ENCODE measurements at regions not wholly inside any gene's neighbourhood (a gene's known extent, or its start where the extent isn't known, plus 50 kb on each side); places are given as distances from the start of the nearest gene placed in this dataset.
"Not testable (repeated sequence)": the region's sequence is repeated elsewhere in the genome, so short reads cannot be mapped to it uniquely, and the experiment has no call there.

DNA sequence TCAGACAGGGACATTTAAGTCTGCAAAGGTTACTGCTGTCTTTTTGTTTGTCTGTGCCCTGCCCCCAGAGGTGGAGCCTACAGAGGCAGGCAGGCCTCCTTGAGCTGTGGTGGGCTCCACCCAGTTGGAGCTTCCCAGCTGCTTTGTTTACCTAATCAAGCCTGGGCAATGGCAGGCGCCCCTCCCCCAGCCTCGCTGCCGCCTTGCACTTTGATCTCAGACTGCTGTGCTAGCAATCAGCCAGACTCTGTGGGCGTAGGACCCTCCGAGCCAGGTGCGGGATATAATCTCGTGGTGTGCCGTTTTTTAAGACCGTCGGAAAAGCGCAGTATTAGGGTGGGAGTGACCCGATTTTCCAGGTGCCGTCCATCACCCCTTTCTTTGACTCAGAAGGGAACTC lies 96.2 kb upstream of the CLNK start:
- TF ChIP-seq ZNF596 (tag by site-specific recombination; IDR thresholded peaks at IDR 0.05); ZNF24 (tag by site-specific recombination; IDR thresholded peaks at IDR 0.05); ZBTB7A (tag by site-specific recombination; IDR thresholded peaks at IDR 0.05; ENCODE audit: low read depth); ZNF555 (tag by site-specific recombination; conservative IDR thresholded peaks at IDR 0.05); ZNF561 (tag by site-specific recombination; IDR thresholded peaks at IDR 0.05; ENCODE audit: borderline replicate concordance); ZNF660 (tag by site-specific recombination; IDR thresholded peaks at IDR 0.05); ZNF121 (tag by site-specific recombination; IDR thresholded peaks at IDR 0.05): not testable (repeated sequence)
- TF ChIP-seq, protein P1, sequence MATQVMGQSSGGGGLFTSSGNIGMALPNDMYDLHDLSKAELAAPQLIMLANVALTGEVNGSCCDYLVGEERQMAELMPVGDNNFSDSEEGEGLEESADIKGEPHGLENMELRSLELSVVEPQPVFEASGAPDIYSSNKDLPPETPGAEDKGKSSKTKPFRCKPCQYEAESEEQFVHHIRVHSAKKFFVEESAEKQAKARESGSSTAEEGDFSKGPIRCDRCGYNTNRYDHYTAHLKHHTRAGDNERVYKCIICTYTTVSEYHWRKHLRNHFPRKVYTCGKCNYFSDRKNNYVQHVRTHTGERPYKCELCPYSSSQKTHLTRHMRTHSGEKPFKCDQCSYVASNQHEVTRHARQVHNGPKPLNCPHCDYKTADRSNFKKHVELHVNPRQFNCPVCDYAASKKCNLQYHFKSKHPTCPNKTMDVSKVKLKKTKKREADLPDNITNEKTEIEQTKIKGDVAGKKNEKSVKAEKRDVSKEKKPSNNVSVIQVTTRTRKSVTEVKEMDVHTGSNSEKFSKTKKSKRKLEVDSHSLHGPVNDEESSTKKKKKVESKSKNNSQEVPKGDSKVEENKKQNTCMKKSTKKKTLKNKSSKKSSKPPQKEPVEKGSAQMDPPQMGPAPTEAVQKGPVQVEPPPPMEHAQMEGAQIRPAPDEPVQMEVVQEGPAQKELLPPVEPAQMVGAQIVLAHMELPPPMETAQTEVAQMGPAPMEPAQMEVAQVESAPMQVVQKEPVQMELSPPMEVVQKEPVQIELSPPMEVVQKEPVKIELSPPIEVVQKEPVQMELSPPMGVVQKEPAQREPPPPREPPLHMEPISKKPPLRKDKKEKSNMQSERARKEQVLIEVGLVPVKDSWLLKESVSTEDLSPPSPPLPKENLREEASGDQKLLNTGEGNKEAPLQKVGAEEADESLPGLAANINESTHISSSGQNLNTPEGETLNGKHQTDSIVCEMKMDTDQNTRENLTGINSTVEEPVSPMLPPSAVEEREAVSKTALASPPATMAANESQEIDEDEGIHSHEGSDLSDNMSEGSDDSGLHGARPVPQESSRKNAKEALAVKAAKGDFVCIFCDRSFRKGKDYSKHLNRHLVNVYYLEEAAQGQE (tag by site-specific recombination; IDR thresholded peaks at IDR 0.05): not testable (repeated sequence)
- TF ChIP-seq, protein P2, sequence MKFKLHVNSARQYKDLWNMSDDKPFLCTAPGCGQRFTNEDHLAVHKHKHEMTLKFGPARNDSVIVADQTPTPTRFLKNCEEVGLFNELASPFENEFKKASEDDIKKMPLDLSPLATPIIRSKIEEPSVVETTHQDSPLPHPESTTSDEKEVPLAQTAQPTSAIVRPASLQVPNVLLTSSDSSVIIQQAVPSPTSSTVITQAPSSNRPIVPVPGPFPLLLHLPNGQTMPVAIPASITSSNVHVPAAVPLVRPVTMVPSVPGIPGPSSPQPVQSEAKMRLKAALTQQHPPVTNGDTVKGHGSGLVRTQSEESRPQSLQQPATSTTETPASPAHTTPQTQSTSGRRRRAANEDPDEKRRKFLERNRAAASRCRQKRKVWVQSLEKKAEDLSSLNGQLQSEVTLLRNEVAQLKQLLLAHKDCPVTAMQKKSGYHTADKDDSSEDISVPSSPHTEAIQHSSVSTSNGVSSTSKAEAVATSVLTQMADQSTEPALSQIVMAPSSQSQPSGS (tag by site-specific recombination; IDR thresholded peaks at IDR 0.05; ENCODE audit: low read depth): not testable (repeated sequence)
- TF ChIP-seq, protein P3, sequence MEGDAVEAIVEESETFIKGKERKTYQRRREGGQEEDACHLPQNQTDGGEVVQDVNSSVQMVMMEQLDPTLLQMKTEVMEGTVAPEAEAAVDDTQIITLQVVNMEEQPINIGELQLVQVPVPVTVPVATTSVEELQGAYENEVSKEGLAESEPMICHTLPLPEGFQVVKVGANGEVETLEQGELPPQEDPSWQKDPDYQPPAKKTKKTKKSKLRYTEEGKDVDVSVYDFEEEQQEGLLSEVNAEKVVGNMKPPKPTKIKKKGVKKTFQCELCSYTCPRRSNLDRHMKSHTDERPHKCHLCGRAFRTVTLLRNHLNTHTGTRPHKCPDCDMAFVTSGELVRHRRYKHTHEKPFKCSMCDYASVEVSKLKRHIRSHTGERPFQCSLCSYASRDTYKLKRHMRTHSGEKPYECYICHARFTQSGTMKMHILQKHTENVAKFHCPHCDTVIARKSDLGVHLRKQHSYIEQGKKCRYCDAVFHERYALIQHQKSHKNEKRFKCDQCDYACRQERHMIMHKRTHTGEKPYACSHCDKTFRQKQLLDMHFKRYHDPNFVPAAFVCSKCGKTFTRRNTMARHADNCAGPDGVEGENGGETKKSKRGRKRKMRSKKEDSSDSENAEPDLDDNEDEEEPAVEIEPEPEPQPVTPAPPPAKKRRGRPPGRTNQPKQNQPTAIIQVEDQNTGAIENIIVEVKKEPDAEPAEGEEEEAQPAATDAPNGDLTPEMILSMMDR (tag by site-specific recombination; IDR thresholded peaks at IDR 0.05): not testable (repeated sequence)
